Astrocyte (in vitro differentiated cells and primary cell): ENCODE measurements at regions not wholly inside any gene's neighbourhood (a gene's known extent, or its start where the extent isn't known, plus 50 kb on each side); places are given as distances from the start of the nearest gene placed in this dataset.

Experiments
- DNase-seq: peaks from one replicate; pipeline ENCODE4 v3.0.0-alpha.2; 2010; ENCODE audit warnings: low read depth
- FAIRE-seq: peaks from 2 replicates; lab custom pipeline; 2011; peaks lifted over from hg19 to GRCh38; lab: Jason Lieb, UNC
- H2AFZ ChIP-seq: 2 replicates; pipeline ENCODE4 v1.6.0; 2012; ENCODE audit warnings: low read depth, low read length, inconsistent platforms
- H3K27ac ChIP-seq: 2 replicates; pipeline ENCODE4 v1.5.1; 2011; ENCODE audit warnings: low read depth, low read length, inconsistent platforms
- H3K27me3 ChIP-seq: 2 replicates; pipeline ENCODE4 v1.6.0; 2011; ENCODE audit warnings: low read length, inconsistent platforms; ENCODE audit not compliant: insufficient read depth
- H3K36me3 ChIP-seq: 2 replicates; pipeline ENCODE4 v1.5.1; 2011; ENCODE audit warnings: low read length, inconsistent platforms; ENCODE audit not compliant: insufficient read depth
- H3K4me1 ChIP-seq: 2 replicates; pipeline ENCODE4 v1.5.1; 2011; ENCODE audit warnings: low read length, inconsistent platforms; ENCODE audit not compliant: insufficient read depth
- H3K4me2 ChIP-seq: 2 replicates; pipeline ENCODE4 v1.6.0; 2012; ENCODE audit warnings: low read length, inconsistent platforms
- H3K4me3 ChIP-seq: 2 replicates; pipeline ENCODE4 v1.5.1; 2011; ENCODE audit warnings: low read depth, mild to moderate bottlenecking, low read length, inconsistent platforms; ENCODE audit not compliant: insufficient read depth
- H3K79me2 ChIP-seq: 2 replicates; pipeline ENCODE4 v1.6.0; 2012; ENCODE audit warnings: mild to moderate bottlenecking, low read length, inconsistent platforms; ENCODE audit not compliant: insufficient read depth
- H3K9ac ChIP-seq: 2 replicates; pipeline ENCODE4 v1.6.0; 2012; ENCODE audit warnings: mild to moderate bottlenecking, low read length, inconsistent platforms
- H3K9me3 ChIP-seq: 2 replicates; pipeline ENCODE4 v1.5.1; 2012; ENCODE audit warnings: low read depth, mild to moderate bottlenecking, low read length, inconsistent platforms; ENCODE audit not compliant: insufficient read depth
- H4K20me1 ChIP-seq: 2 replicates; pipeline ENCODE4 v1.6.0; 2012; ENCODE audit warnings: low read length, inconsistent platforms; ENCODE audit not compliant: insufficient read depth
- H3K27ac Mint-ChIP-seq: one replicate; pipeline ENCODE4 v1.8.0; 2021; ENCODE audit warnings: mild to moderate bottlenecking, mixed read lengths; ENCODE audit not compliant: unreplicated experiment
- H3K27me3 Mint-ChIP-seq: one replicate; pipeline ENCODE4 v1.8.0; 2021; ENCODE audit warnings: low read depth, mixed read lengths; ENCODE audit not compliant: unreplicated experiment
- H3K36me3 Mint-ChIP-seq: one replicate; pipeline ENCODE4 v1.8.0; 2021; ENCODE audit warnings: low read depth, mixed read lengths; ENCODE audit not compliant: unreplicated experiment
- H3K4me1 Mint-ChIP-seq: one replicate; pipeline ENCODE4 v1.8.0; 2021; ENCODE audit warnings: low read depth, mixed read lengths; ENCODE audit not compliant: unreplicated experiment
- H3K4me3 Mint-ChIP-seq: one replicate; pipeline ENCODE4 v1.8.0; 2021; ENCODE audit warnings: mild to moderate bottlenecking, moderate library complexity, mixed read lengths; ENCODE audit not compliant: unreplicated experiment
- H3K9me3 Mint-ChIP-seq: one replicate; pipeline ENCODE4 v1.8.0; 2021; ENCODE audit warnings: mild to moderate bottlenecking, mixed read lengths; ENCODE audit not compliant: unreplicated experiment
- EZH2 ChIP-seq: IDR thresholded peaks from 2 replicates; pipeline ENCODE4 v1.6.1; 2012; ENCODE audit warnings: mild to moderate bottlenecking, low read length, inconsistent platforms; ENCODE audit not compliant: insufficient read depth
- TF ChIP-seq, protein P1 (sequence below): IDR thresholded peaks from 2 replicates; pipeline ENCODE4 v1.5.1; 2011; ENCODE audit warnings: low read depth, mild to moderate bottlenecking, inconsistent platforms, low read length, moderate library complexity; ENCODE audit not compliant: insufficient read depth

DNA sequence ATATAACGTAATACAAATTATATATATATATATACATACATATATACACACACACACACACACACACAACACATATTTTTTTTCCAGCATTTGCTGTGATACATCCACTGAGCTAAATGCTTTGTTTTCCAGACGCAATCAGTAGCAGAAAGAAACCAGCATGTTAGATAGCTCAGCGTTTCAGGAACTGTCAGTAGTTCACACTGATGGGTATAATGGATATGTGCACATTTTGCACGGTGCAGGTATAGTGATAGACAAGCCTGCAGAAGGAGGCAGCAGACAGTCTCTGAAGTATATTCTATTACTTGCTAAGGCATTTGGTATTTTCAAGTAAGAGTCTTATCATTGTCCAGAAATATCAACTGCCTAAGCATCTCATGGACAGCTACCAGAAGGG lies 741.6 kb upstream of the HS3ST1 start:
- no peaks in the 10 kb centered on the region for H3K9me3 Mint-ChIP-seq
- no peaks in the 10 kb centered on the region for H3K27me3 Mint-ChIP-seq
- H3K36me3 Mint-ChIP-seq, result no peaks in the 10 kb centered on the region
- Histone ChIP-seq H3K36me3 (no peaks in the 10 kb centered on the region), H3K27me3 (no peaks in the 10 kb centered on the region), H3K9ac (no peak overlapping the region), H4K20me1 (no peaks in the 10 kb centered on the region), H2AFZ (no peak overlapping the region), H3K4me3 (no peak overlapping the region), H3K4me2 (no peak overlapping the region), H3K4me1 (no peaks in the 10 kb centered on the region), H3K9me3 (no peaks in the 10 kb centered on the region), H3K79me2 (no peaks in the 10 kb centered on the region), H3K27ac (no peak overlapping the region)
- no peak overlapping the region for H3K4me3 Mint-ChIP-seq
- no peak overlapping the region for H3K27ac Mint-ChIP-seq
- no peaks in the 10 kb centered on the region for H3K4me1 Mint-ChIP-seq
- DNase-seq (no peak), FAIRE-seq (no peak)
- TF ChIP-seq, protein P1, sequence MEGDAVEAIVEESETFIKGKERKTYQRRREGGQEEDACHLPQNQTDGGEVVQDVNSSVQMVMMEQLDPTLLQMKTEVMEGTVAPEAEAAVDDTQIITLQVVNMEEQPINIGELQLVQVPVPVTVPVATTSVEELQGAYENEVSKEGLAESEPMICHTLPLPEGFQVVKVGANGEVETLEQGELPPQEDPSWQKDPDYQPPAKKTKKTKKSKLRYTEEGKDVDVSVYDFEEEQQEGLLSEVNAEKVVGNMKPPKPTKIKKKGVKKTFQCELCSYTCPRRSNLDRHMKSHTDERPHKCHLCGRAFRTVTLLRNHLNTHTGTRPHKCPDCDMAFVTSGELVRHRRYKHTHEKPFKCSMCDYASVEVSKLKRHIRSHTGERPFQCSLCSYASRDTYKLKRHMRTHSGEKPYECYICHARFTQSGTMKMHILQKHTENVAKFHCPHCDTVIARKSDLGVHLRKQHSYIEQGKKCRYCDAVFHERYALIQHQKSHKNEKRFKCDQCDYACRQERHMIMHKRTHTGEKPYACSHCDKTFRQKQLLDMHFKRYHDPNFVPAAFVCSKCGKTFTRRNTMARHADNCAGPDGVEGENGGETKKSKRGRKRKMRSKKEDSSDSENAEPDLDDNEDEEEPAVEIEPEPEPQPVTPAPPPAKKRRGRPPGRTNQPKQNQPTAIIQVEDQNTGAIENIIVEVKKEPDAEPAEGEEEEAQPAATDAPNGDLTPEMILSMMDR, result no peak
- no peak for TF ChIP-seq EZH2

GRCh38 chr4:12165616-12166015 lies 736.9 kb upstream of the HS3ST1 start:
- Histone ChIP-seq H3K9me3 (peaks cover 5% of the 10 kb centered on the region), H2AFZ (no peak overlapping the region), H3K9ac (no peak overlapping the region), H3K27me3 (no peaks in the 10 kb centered on the region), H3K4me3 (no peak overlapping the region), H4K20me1 (no peaks in the 10 kb centered on the region), H3K4me2 (no peak overlapping the region), H3K36me3 (no peaks in the 10 kb centered on the region), H3K27ac (no peak overlapping the region), H3K79me2 (no peaks in the 10 kb centered on the region), H3K4me1 (no peaks in the 10 kb centered on the region)
- Mint-ChIP-seq H3K36me3 (no peaks in the 10 kb centered on the region), H3K4me3 (no peak overlapping the region), H3K4me1 (no peaks in the 10 kb centered on the region), H3K27me3 (no peaks in the 10 kb centered on the region), H3K9me3 (peaks cover 2% of the 10 kb centered on the region), H3K27ac (no peak overlapping the region)
- DNase-seq, result no peak
- TF ChIP-seq EZH2, result no peak
- TF ChIP-seq, protein P1, result no peak
- no peak for FAIRE-seq

DNA sequence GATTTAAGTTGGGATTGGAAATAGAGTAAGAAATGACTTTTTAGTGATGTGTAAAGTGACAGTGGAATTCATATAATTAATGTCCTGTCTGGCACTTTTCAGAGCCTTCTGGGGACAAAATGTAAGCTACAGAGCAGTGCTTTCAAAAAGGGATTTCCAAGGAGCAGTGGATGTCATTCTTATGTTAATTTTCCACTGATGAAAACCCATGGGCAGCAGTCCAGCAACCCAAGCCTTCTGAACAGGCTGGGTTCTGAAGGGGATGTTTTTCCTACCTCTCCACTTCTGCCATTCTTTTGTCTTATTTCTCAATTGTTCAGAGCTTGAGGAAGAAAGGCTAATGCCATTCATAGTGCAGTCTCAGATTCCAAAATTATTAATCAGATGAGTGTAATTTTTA lies 717.6 kb upstream of the HS3ST1 start:
- H3K79me2 ChIP-seq, result no peaks in the 10 kb centered on the region
- Mint-ChIP-seq H3K36me3 (no peaks in the 10 kb centered on the region), H3K27ac (no peak overlapping the region), H3K4me1 (no peaks in the 10 kb centered on the region), H3K27me3 (no peaks in the 10 kb centered on the region), H3K4me3 (no peak overlapping the region), H3K9me3 (peaks cover 8% of the 10 kb centered on the region)
- no peak for TF ChIP-seq EZH2
- TF ChIP-seq, protein P1, result no peak
- DNase-seq (no peak), FAIRE-seq (no peak)
- no peaks in the 10 kb centered on the region for H3K4me1 ChIP-seq
- H3K4me2 ChIP-seq, result no peak overlapping the region
- no peak overlapping the region for H3K27ac ChIP-seq
- H3K9ac ChIP-seq, result no peak overlapping the region
- H3K27me3 ChIP-seq, result no peaks in the 10 kb centered on the region
- H3K36me3 ChIP-seq, result no peaks in the 10 kb centered on the region
- no peak overlapping the region for H3K4me3 ChIP-seq
- H4K20me1 ChIP-seq, result no peaks in the 10 kb centered on the region
- no peaks in the 10 kb centered on the region for H3K9me3 ChIP-seq
- H2AFZ ChIP-seq, result no peak overlapping the region
